ENCODE measurements at regions not wholly inside any gene's neighbourhood (a gene's known extent, or its start where the extent isn't known, plus 50 kb on each side); places are given as distances from the start of the nearest gene placed in this dataset.

DNA sequence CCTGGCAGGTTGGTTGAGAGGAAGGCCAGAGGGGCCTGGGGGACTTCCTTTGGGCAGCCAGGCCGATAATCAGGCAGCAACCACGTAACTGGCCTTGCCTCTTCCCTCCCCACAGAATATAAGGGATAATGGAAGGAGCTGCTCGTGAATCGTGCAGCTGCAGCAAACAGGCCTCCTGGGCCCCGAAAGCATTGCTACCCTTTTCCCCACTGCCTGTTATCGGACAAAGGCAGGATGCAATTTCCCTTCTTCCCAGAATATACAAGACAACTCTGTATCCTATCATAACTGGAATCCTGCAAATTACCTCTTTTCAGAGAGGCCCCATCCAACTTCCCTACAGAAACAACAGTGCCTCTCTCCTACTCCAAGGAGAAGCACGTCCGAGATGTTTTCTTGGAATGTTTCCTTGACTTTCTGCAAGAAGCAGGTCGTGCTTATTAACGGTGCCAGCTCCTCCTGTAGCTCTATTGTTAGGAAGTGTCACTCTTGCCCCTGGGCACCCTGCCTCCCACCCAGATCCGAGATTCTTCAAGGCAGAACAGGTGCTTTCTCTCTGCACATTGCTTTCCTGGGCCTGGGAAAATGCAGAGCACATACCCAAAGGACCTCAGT is 106.0 kb upstream of the TIAM1 start:
- FAIRE-seq (no peak), DNase-seq (ENCODE audit: low read depth, low spot score) (no peak)
- Histone ChIP-seq H3K27ac (ENCODE audit: insufficient read depth, low read depth, low read length) (no peak overlapping the region), H3K9me3 (replicated peaks; ENCODE audit: control insufficient read depth, insufficient read depth, low read length) (no peaks in the 10 kb centered on the region), H3K9me1 (replicated peaks; ENCODE audit: control insufficient read depth, extremely low read depth, insufficient read depth, low read length) (no peaks in the 10 kb centered on the region), H4K20me1 (replicated peaks; ENCODE audit: control insufficient read depth, extremely low read depth, insufficient read depth, low read length) (no peaks in the 10 kb centered on the region), H2AFZ (ENCODE audit: low read depth, low read length) (no peak overlapping the region), H3K4me1 (ENCODE audit: control insufficient read depth, extremely low read depth, insufficient read depth, low read length) (no peaks in the 10 kb centered on the region), H3K4me3 (replicated peaks in 1 of 3; ENCODE audit: insufficient read depth in 1 of 3, low read depth in 1 of 3, low read length in 3 of 3) (no peak overlapping the region), H3K36me3 (ENCODE audit: control insufficient read depth in 2 of 2, extremely low read depth in 1 of 2, insufficient read depth in 2 of 2, low read length in 2 of 2) (no peaks in the 10 kb centered on the region), H3K27me3 (ENCODE audit: control insufficient read depth in 2 of 2, insufficient read depth in 2 of 2, low read length in 2 of 2) (no peaks in the 10 kb centered on the region), H3K9ac (replicated peaks; ENCODE audit: extremely low read depth, insufficient read depth, low read length) (no peak overlapping the region), H3K4me2 (ENCODE audit: insufficient read depth, low read length) (no peak overlapping the region), H3K79me2 (ENCODE audit: control insufficient read depth, insufficient read depth, low read length) (no peaks in the 10 kb centered on the region)
- CTCF ChIA-PET, result no interaction called here
- intact Hi-C loops (cut with micrococcal nuclease) (no loop called here), dilution Hi-C loops (cut with MboI; ENCODE audit: extremely low pct_ligation_motif_present, low sequenced_read_pairs) (no loop called here)
- TF ChIP-seq, protein P1, sequence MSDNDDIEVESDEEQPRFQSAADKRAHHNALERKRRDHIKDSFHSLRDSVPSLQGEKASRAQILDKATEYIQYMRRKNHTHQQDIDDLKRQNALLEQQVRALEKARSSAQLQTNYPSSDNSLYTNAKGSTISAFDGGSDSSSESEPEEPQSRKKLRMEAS (IDR thresholded peaks at IDR 0.05; ENCODE audit: insufficient read depth, insufficient read length), result no peak
- TF ChIP-seq, protein P2, sequence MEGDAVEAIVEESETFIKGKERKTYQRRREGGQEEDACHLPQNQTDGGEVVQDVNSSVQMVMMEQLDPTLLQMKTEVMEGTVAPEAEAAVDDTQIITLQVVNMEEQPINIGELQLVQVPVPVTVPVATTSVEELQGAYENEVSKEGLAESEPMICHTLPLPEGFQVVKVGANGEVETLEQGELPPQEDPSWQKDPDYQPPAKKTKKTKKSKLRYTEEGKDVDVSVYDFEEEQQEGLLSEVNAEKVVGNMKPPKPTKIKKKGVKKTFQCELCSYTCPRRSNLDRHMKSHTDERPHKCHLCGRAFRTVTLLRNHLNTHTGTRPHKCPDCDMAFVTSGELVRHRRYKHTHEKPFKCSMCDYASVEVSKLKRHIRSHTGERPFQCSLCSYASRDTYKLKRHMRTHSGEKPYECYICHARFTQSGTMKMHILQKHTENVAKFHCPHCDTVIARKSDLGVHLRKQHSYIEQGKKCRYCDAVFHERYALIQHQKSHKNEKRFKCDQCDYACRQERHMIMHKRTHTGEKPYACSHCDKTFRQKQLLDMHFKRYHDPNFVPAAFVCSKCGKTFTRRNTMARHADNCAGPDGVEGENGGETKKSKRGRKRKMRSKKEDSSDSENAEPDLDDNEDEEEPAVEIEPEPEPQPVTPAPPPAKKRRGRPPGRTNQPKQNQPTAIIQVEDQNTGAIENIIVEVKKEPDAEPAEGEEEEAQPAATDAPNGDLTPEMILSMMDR (IDR thresholded peaks at IDR 0.05; ENCODE audit: extremely low read depth in 1 of 2, insufficient read depth in 1 of 2, low read depth in 1 of 2, low read length in 2 of 2), result no peak
- TF ChIP-seq EZH2 (IDR thresholded peaks at IDR 0.05; ENCODE audit: borderline replicate concordance, low read depth, low read length, severe bottlenecking), result no peak
- no peak for TF ChIP-seq JUN (IDR thresholded peaks at IDR 0.05; ENCODE audit: borderline replicate concordance, insufficient read depth, insufficient read length, low read depth)
- TF ChIP-seq FOS (IDR thresholded peaks at IDR 0.05; ENCODE audit: borderline replicate concordance, insufficient read depth, low read length), result no peak
- no peak for TF ChIP-seq POLR2A (IDR thresholded peaks at IDR 0.05; ENCODE audit: low read depth, low read length)
- no peak for TF ChIP-seq MYC (IDR thresholded peaks at IDR 0.05; ENCODE audit: low read depth, low read length)
- TF ChIP-seq POLR2AphosphoS5 (IDR thresholded peaks at IDR 0.05; ENCODE audit: insufficient read depth, low read depth, low read length), result no peak
- no peak for TF ChIP-seq GATA2 (IDR thresholded peaks at IDR 0.05; ENCODE audit: insufficient read depth, insufficient read length, low read depth, low read length)
- POLR2A ChIA-PET, result no interaction called here
- no TSS peak for BruUV-seq (replicated peaks)
